ENCODE measurements at regions not wholly inside any gene's neighbourhood (a gene's known extent, or its start where the extent isn't known, plus 50 kb on each side); places are given as distances from the start of the nearest gene placed in this dataset.

GRCh38 chr6:140850438-140850837, 1282.3 kb upstream of the GJE1 start:
- H3K9ac ChIP-seq (ENCODE audit: low read length): no peak overlapping the region
- H4K20me1 ChIP-seq (ENCODE audit: insufficient read depth, low read depth, low read length): no peaks in the 10 kb centered on the region
- H3K27me3 ChIP-seq (ENCODE audit: low read length): no peaks in the 10 kb centered on the region
- no peak for DNase-seq
- no peak overlapping the region for H3K4me2 ChIP-seq (ENCODE audit: low read depth, low read length, poor library complexity, severe bottlenecking)
- H3K9me2 ChIP-seq (replicated peaks; ENCODE audit: insufficient read depth, low read length): no peaks in the 10 kb centered on the region; the same call in 1 of the 2 replicates
- no peak overlapping the region for H3K27ac ChIP-seq (ENCODE audit: low read length)
- H3K9me3 ChIP-seq (ENCODE audit: low read length): no peaks in the 10 kb centered on the region
- no peak overlapping the region for H3K4me3 ChIP-seq (ENCODE audit: low read length)
- no peaks in the 10 kb centered on the region for H3K79me2 ChIP-seq (ENCODE audit: low read length)
- H2AFZ ChIP-seq (ENCODE audit: low read length): no peak overlapping the region
- no peaks in the 10 kb centered on the region for H3K36me3 ChIP-seq (ENCODE audit: insufficient read depth, low read length)
- H3K4me1 ChIP-seq (ENCODE audit: low read length): no peaks in the 10 kb centered on the region; the same call in 1 of the 2 replicates

- Histone ChIP-seq H3K27me3 (ENCODE audit: low read length) (no peaks in the 10 kb centered on the region), H2AFZ (ENCODE audit: low read length) (no peak overlapping the region), H3K4me3 (ENCODE audit: low read length) (no peak overlapping the region), H3K79me2 (ENCODE audit: low read length) (no peaks in the 10 kb centered on the region), H3K4me2 (ENCODE audit: low read depth, low read length, poor library complexity, severe bottlenecking) (no peak overlapping the region), H4K20me1 (ENCODE audit: insufficient read depth, low read depth, low read length) (no peaks in the 10 kb centered on the region), H3K27ac (ENCODE audit: low read length) (no peak overlapping the region), H3K36me3 (ENCODE audit: insufficient read depth, low read length) (no peaks in the 10 kb centered on the region), H3K9me2 (replicated peaks; ENCODE audit: insufficient read depth, low read length) (no peaks in the 10 kb centered on the region; the same call in 1 of the 2 replicates), H3K9ac (ENCODE audit: low read length) (no peak overlapping the region), H3K9me3 (ENCODE audit: low read length) (no peaks in the 10 kb centered on the region), H3K4me1 (ENCODE audit: low read length) (no peaks in the 10 kb centered on the region; the same call in 1 of the 2 replicates)
- no peak for DNase-seq
Observed at GRCh38 chr6:140849456-140849855, 1283.3 kb upstream of the GJE1 start.

- no peak overlapping the region for H3K4me2 ChIP-seq (ENCODE audit: low read depth, low read length, poor library complexity, severe bottlenecking)
- H3K4me1 ChIP-seq (ENCODE audit: low read length): no peaks in the 10 kb centered on the region; the same call in 1 of the 2 replicates
- no peaks in the 10 kb centered on the region for H3K36me3 ChIP-seq (ENCODE audit: insufficient read depth, low read length)
- no peaks in the 10 kb centered on the region; the same call in 1 of the 2 replicates for H3K9me2 ChIP-seq (replicated peaks; ENCODE audit: insufficient read depth, low read length)
- no peak overlapping the region for H3K4me3 ChIP-seq (ENCODE audit: low read length)
- H3K79me2 ChIP-seq (ENCODE audit: low read length): no peaks in the 10 kb centered on the region
- H3K9ac ChIP-seq (ENCODE audit: low read length): no peak overlapping the region
- no peaks in the 10 kb centered on the region for H4K20me1 ChIP-seq (ENCODE audit: insufficient read depth, low read depth, low read length)
- no peaks in the 10 kb centered on the region for H3K27me3 ChIP-seq (ENCODE audit: low read length)
- H3K27ac ChIP-seq (ENCODE audit: low read length): no peak overlapping the region
- no peaks in the 10 kb centered on the region for H3K9me3 ChIP-seq (ENCODE audit: low read length)
- H2AFZ ChIP-seq (ENCODE audit: low read length): no peak overlapping the region
- no peak for DNase-seq
Observed at GRCh38 chr6:140847262-140847645, 1285.5 kb upstream of the GJE1 start.

GRCh38 chr6:140846503-140847261, 1286.0 kb upstream of the GJE1 start:
- Histone ChIP-seq H3K27ac (ENCODE audit: low read length) (no peak overlapping the region), H3K9me2 (replicated peaks; ENCODE audit: insufficient read depth, low read length) (no peaks in the 10 kb centered on the region; the same call in 1 of the 2 replicates), H2AFZ (ENCODE audit: low read length) (no peak overlapping the region), H3K4me3 (ENCODE audit: low read length) (no peak overlapping the region), H3K4me1 (ENCODE audit: low read length) (no peaks in the 10 kb centered on the region; the same call in 1 of the 2 replicates), H3K36me3 (ENCODE audit: insufficient read depth, low read length) (no peaks in the 10 kb centered on the region), H3K9ac (ENCODE audit: low read length) (no peak overlapping the region), H3K79me2 (ENCODE audit: low read length) (no peaks in the 10 kb centered on the region), H4K20me1 (ENCODE audit: insufficient read depth, low read depth, low read length) (no peaks in the 10 kb centered on the region), H3K9me3 (ENCODE audit: low read length) (no peaks in the 10 kb centered on the region), H3K4me2 (ENCODE audit: low read depth, low read length, poor library complexity, severe bottlenecking) (no peak overlapping the region), H3K27me3 (ENCODE audit: low read length) (no peaks in the 10 kb centered on the region)
- DNase-seq: no peak

- Histone ChIP-seq H4K20me1 (ENCODE audit: insufficient read depth, low read depth, low read length) (no peaks in the 10 kb centered on the region), H3K9me2 (replicated peaks; ENCODE audit: insufficient read depth, low read length) (no peaks in the 10 kb centered on the region; the same call in 1 of the 2 replicates), H3K27ac (ENCODE audit: low read length) (no peak overlapping the region), H3K4me2 (ENCODE audit: low read depth, low read length, poor library complexity, severe bottlenecking) (no peak overlapping the region), H3K9me3 (ENCODE audit: low read length) (no peaks in the 10 kb centered on the region), H3K79me2 (ENCODE audit: low read length) (no peaks in the 10 kb centered on the region), H2AFZ (ENCODE audit: low read length) (no peak overlapping the region), H3K27me3 (ENCODE audit: low read length) (no peaks in the 10 kb centered on the region), H3K4me3 (ENCODE audit: low read length) (no peak overlapping the region), H3K4me1 (ENCODE audit: low read length) (no peaks in the 10 kb centered on the region; the same call in 1 of the 2 replicates), H3K36me3 (ENCODE audit: insufficient read depth, low read length) (no peaks in the 10 kb centered on the region), H3K9ac (ENCODE audit: low read length) (no peak overlapping the region)
- DNase-seq: no peak
Observed at GRCh38 chr6:140845701-140846100, 1287.0 kb upstream of the GJE1 start.

- Histone ChIP-seq H3K79me2 (ENCODE audit: low read length) (no peaks in the 10 kb centered on the region), H3K9me3 (ENCODE audit: low read length) (no peaks in the 10 kb centered on the region)
Observed at GRCh38 chr6:140844167-140844566, 1288.6 kb upstream of the GJE1 start.

GRCh38 chr6:140833408-140833807, 1299.3 kb upstream of the GJE1 start:
- Histone ChIP-seq H3K9ac (ENCODE audit: low read length) (no peak overlapping the region), H3K27ac (ENCODE audit: low read length) (no peak overlapping the region), H4K20me1 (ENCODE audit: insufficient read depth, low read depth, low read length) (no peaks in the 10 kb centered on the region)

More at GRCh38 chr6:140844167-140844566, 1288.6 kb upstream of the GJE1 start:
- Histone ChIP-seq H3K4me2 (ENCODE audit: low read depth, low read length, poor library complexity, severe bottlenecking) (no peak overlapping the region), H3K27ac (ENCODE audit: low read length) (no peak overlapping the region), H3K4me1 (ENCODE audit: low read length) (no peaks in the 10 kb centered on the region; the same call in 1 of the 2 replicates), H3K9ac (ENCODE audit: low read length) (no peak overlapping the region), H2AFZ (ENCODE audit: low read length) (no peak overlapping the region), H3K4me3 (ENCODE audit: low read length) (no peak overlapping the region), H3K27me3 (ENCODE audit: low read length) (no peaks in the 10 kb centered on the region), H3K36me3 (ENCODE audit: insufficient read depth, low read length) (no peaks in the 10 kb centered on the region), H3K9me2 (replicated peaks; ENCODE audit: insufficient read depth, low read length) (no peaks in the 10 kb centered on the region; the same call in 1 of the 2 replicates), H4K20me1 (ENCODE audit: insufficient read depth, low read depth, low read length) (no peaks in the 10 kb centered on the region)
- DNase-seq: no peak

GRCh38 chr6:140830666-140831065, 1302.1 kb upstream of the GJE1 start:
- no peaks in the 10 kb centered on the region for H3K9me2 ChIP-seq (replicated peaks; ENCODE audit: insufficient read depth, low read length)
- no peak overlapping the region for H2AFZ ChIP-seq (ENCODE audit: low read length)
- H3K36me3 ChIP-seq (ENCODE audit: insufficient read depth, low read length): no peaks in the 10 kb centered on the region
- no peak overlapping the region for H3K4me3 ChIP-seq (ENCODE audit: low read length)
- DNase-seq: no peak
- H3K4me2 ChIP-seq (ENCODE audit: low read depth, low read length, poor library complexity, severe bottlenecking): no peak overlapping the region
- H3K9ac ChIP-seq (ENCODE audit: low read length): no peak overlapping the region
- H3K79me2 ChIP-seq (ENCODE audit: low read length): no peaks in the 10 kb centered on the region
- no peaks in the 10 kb centered on the region for H4K20me1 ChIP-seq (ENCODE audit: insufficient read depth, low read depth, low read length)
- no peak overlapping the region for H3K27ac ChIP-seq (ENCODE audit: low read length)
- H3K4me1 ChIP-seq (ENCODE audit: low read length): no peaks in the 10 kb centered on the region
- H3K27me3 ChIP-seq (ENCODE audit: low read length): no peaks in the 10 kb centered on the region
- H3K9me3 ChIP-seq (ENCODE audit: low read length): no peaks in the 10 kb centered on the region

More at GRCh38 chr6:140833408-140833807, 1299.3 kb upstream of the GJE1 start:
- no peaks in the 10 kb centered on the region for H3K9me2 ChIP-seq (replicated peaks; ENCODE audit: insufficient read depth, low read length)
- no peak for DNase-seq
- H3K36me3 ChIP-seq (ENCODE audit: insufficient read depth, low read length): no peaks in the 10 kb centered on the region
- no peaks in the 10 kb centered on the region for H3K27me3 ChIP-seq (ENCODE audit: low read length)
- no peak overlapping the region for H3K4me3 ChIP-seq (ENCODE audit: low read length)
- H3K9me3 ChIP-seq (ENCODE audit: low read length): no peaks in the 10 kb centered on the region
- H3K4me2 ChIP-seq (ENCODE audit: low read depth, low read length, poor library complexity, severe bottlenecking): no peak overlapping the region
- H3K4me1 ChIP-seq (ENCODE audit: low read length): no peaks in the 10 kb centered on the region
- H3K79me2 ChIP-seq (ENCODE audit: low read length): no peaks in the 10 kb centered on the region
- H2AFZ ChIP-seq (ENCODE audit: low read length): no peak overlapping the region

Measured in Karpas-422 (cell line).